ENCODE measurements at regions not wholly inside any gene's neighbourhood (a gene's known extent, or its start where the extent isn't known, plus 50 kb on each side); places are given as distances from the start of the nearest gene placed in this dataset.

DNA sequence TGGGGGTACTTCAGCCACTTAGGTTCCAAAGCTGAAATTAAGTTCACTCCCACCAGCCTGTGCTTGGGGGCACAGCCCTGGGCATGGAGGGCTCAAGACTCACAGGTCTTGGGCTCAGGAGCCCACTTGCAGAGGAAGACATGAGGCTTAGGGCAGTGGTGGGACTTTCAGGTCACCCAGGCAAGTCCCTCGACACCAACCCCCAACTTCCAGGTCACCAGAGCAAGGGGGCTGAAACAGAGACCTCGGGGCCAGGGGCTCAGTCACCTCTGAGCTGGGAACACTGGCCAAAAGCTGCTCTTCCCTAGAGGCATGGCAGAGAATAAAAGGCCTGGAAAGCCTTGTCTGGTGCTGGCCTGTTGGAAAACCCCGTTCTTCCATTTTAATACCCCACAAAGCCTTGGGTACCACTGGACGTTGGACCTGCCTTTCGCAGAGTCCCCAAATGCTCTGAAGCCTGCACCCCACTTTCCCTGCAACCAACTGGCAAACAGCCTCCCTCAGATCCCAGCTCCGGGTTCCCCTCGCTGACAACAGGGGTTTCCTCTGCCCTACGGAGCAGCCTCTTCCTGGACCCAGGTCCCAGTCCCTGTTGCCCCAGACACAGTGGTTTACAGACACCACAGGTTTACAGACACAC is 160.9 kb upstream of the PMEPA1 start:
- H4K20me1 ChIP-seq (ENCODE audit: control insufficient read depth, extremely low read depth, insufficient read depth, low read length), result no peaks in the 10 kb centered on the region
- no peaks in the 10 kb centered on the region for H3K9me1 ChIP-seq (ENCODE audit: control insufficient read depth, extremely low read depth, insufficient read depth, low read length)
- peaks cover 62% of the 10 kb centered on the region for H3K27me3 ChIP-seq (ENCODE audit: control insufficient read depth, extremely low read depth, insufficient read depth, low read length)
- TF ChIP-seq EZH2 (IDR thresholded peaks at IDR 0.05; ENCODE audit: low read length) (no peak), CTCF (optimal IDR thresholded peaks at IDR 0.05 in 1 of 3, IDR thresholded peaks at IDR 0.05 in 1 of 3, conservative IDR thresholded peaks at IDR 0.05 in 1 of 3; ENCODE audit: extremely low read depth in 1 of 3, insufficient read depth in 2 of 3, low read length in 3 of 3) (no peak)
- no peak overlapping the region for H3K4me2 ChIP-seq (ENCODE audit: control insufficient read depth, extremely low read depth, insufficient read depth, low read depth, low read length)
- DNase-seq (ENCODE audit: low read depth, low spot score) (no peak), FAIRE-seq (no peak)
- H2AFZ ChIP-seq (ENCODE audit: control insufficient read depth, low read length), result no peak overlapping the region
- H3K9ac ChIP-seq (ENCODE audit: control insufficient read depth, extremely low read depth, insufficient read depth, low read length), result no peak overlapping the region
- H3K4me3 ChIP-seq (ENCODE audit: control insufficient read depth in 2 of 3, extremely low read depth in 1 of 3, insufficient read depth in 2 of 3, low read depth in 1 of 3, low read length in 3 of 3), result no peak overlapping the region
- H3K9me3 ChIP-seq (ENCODE audit: control insufficient read depth, low read depth, low read length), result no peaks in the 10 kb centered on the region
- dilution Hi-C loops (cut with MboI; ENCODE audit: extremely low pct_ligation_motif_present, low sequenced_read_pairs), result no loop called here
- H3K27ac ChIP-seq (ENCODE audit: control insufficient read depth, insufficient read depth, low read length), result no peak overlapping the region
- H3K36me3 ChIP-seq (ENCODE audit: control insufficient read depth in 2 of 2, extremely low read depth in 1 of 2, insufficient read depth in 2 of 2, low read length in 2 of 2), result no peaks in the 10 kb centered on the region
- peaks cover 3% of the 10 kb centered on the region for H3K4me1 ChIP-seq (ENCODE audit: control insufficient read depth, extremely low read depth, insufficient read depth, low read length)
- no peaks in the 10 kb centered on the region for H3K79me2 ChIP-seq (ENCODE audit: control insufficient read depth, insufficient read depth, low read length)

DNA sequence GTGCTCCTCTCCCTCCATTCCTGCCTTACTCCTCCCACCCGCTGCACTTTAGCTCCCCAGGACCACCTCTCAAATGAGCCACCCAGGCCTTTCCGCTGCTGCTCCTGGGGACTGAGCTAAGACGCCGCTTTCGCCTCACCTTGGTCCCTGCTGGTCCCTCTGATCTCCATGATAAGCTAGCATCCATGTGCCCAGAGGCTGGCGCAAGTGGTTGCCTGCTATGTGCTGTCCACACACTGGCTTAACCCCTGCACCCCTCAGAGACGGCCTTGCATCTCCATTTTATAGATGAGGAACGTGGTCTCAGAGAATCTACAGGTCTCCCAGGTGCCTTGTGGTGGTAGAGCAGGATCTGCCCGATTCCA is 160.1 kb upstream of the PMEPA1 start:
- H3K27me3 ChIP-seq (ENCODE audit: control insufficient read depth, extremely low read depth, insufficient read depth, low read length), result peaks cover 60% of the 10 kb centered on the region
- no peak for TF ChIP-seq CTCF (optimal IDR thresholded peaks at IDR 0.05 in 1 of 3, IDR thresholded peaks at IDR 0.05 in 1 of 3, conservative IDR thresholded peaks at IDR 0.05 in 1 of 3; ENCODE audit: extremely low read depth in 1 of 3, insufficient read depth in 2 of 3, low read length in 3 of 3)
- TF ChIP-seq EZH2 (IDR thresholded peaks at IDR 0.05; ENCODE audit: low read length), result no peak
- H3K36me3 ChIP-seq (ENCODE audit: control insufficient read depth in 2 of 2, extremely low read depth in 1 of 2, insufficient read depth in 2 of 2, low read length in 2 of 2), result no peaks in the 10 kb centered on the region
- FAIRE-seq (no peak), DNase-seq (ENCODE audit: low read depth, low spot score) (no peak)
- no peak overlapping the region for H3K27ac ChIP-seq (ENCODE audit: control insufficient read depth, insufficient read depth, low read length)
- no peak overlapping the region for H2AFZ ChIP-seq (ENCODE audit: control insufficient read depth, low read length)
- peaks cover 3% of the 10 kb centered on the region for H3K4me1 ChIP-seq (ENCODE audit: control insufficient read depth, extremely low read depth, insufficient read depth, low read length)
- H3K4me3 ChIP-seq (ENCODE audit: control insufficient read depth in 2 of 3, extremely low read depth in 1 of 3, insufficient read depth in 2 of 3, low read depth in 1 of 3, low read length in 3 of 3), result no peak overlapping the region
- H3K9ac ChIP-seq (ENCODE audit: control insufficient read depth, extremely low read depth, insufficient read depth, low read length), result no peak overlapping the region
- no peak overlapping the region for H3K4me2 ChIP-seq (ENCODE audit: control insufficient read depth, extremely low read depth, insufficient read depth, low read depth, low read length)
- no peaks in the 10 kb centered on the region for H3K9me1 ChIP-seq (ENCODE audit: control insufficient read depth, extremely low read depth, insufficient read depth, low read length)
- no peaks in the 10 kb centered on the region for H3K79me2 ChIP-seq (ENCODE audit: control insufficient read depth, insufficient read depth, low read length)
- no peaks in the 10 kb centered on the region for H4K20me1 ChIP-seq (ENCODE audit: control insufficient read depth, extremely low read depth, insufficient read depth, low read length)
- no peaks in the 10 kb centered on the region for H3K9me3 ChIP-seq (ENCODE audit: control insufficient read depth, low read depth, low read length)
- dilution Hi-C loops (cut with MboI; ENCODE audit: extremely low pct_ligation_motif_present, low sequenced_read_pairs), result no loop called here
